ENCODE measurements at regions not wholly inside any gene's neighbourhood (a gene's known extent, or its start where the extent isn't known, plus 50 kb on each side); places are given as distances from the start of the nearest gene placed in this dataset.

- no peak overlapping the region for H3K4me3 Mint-ChIP-seq (ENCODE audit: low read depth)
- TF ChIP-seq, protein P1, sequence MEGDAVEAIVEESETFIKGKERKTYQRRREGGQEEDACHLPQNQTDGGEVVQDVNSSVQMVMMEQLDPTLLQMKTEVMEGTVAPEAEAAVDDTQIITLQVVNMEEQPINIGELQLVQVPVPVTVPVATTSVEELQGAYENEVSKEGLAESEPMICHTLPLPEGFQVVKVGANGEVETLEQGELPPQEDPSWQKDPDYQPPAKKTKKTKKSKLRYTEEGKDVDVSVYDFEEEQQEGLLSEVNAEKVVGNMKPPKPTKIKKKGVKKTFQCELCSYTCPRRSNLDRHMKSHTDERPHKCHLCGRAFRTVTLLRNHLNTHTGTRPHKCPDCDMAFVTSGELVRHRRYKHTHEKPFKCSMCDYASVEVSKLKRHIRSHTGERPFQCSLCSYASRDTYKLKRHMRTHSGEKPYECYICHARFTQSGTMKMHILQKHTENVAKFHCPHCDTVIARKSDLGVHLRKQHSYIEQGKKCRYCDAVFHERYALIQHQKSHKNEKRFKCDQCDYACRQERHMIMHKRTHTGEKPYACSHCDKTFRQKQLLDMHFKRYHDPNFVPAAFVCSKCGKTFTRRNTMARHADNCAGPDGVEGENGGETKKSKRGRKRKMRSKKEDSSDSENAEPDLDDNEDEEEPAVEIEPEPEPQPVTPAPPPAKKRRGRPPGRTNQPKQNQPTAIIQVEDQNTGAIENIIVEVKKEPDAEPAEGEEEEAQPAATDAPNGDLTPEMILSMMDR (IDR thresholded peaks at IDR 0.05; ENCODE audit: unreplicated experiment), result no peak
- no peak for DNase-seq (ENCODE audit: low spot score, unreplicated experiment)
Observed at GRCh38 chr2:9738535-9739496, 104.5 kb upstream of the TAF1B start.

DNA sequence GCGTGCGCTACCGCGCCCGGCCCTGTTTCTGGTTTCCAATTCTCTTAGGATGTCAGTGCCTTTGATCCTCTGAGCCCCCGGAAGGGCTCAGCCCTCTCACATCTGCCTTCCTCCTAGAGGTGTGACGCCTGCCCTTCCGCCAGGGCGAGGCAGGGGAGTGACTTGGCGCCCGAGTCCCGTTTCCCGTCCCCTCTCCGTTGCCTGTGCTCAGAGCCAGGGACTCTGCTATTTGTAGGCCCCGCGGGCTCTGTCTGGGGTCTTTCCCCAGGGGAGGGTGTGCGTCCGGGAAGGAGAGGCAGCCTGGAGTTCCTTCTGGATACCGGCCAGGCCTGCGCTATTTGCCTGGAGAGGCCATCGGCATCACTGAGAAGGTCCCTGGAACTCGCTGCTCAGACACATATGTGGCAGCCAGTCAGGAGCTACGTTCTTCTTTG is 103.7 kb upstream of the TAF1B start:
- no peaks in the 10 kb centered on the region for H3K27me3 Mint-ChIP-seq
- peaks cover 6% of the 10 kb centered on the region for H3K9me3 Mint-ChIP-seq (ENCODE audit: low read depth)
- TF ChIP-seq, protein P1 (IDR thresholded peaks at IDR 0.05; ENCODE audit: unreplicated experiment), result no peak
- no peak for DNase-seq (ENCODE audit: low spot score, unreplicated experiment)
- H3K4me1 Mint-ChIP-seq (ENCODE audit: low read depth), result no peaks in the 10 kb centered on the region
- H3K4me3 Mint-ChIP-seq (ENCODE audit: low read depth), result no peak overlapping the region
- H3K27ac Mint-ChIP-seq, result no peak overlapping the region
- H3K36me3 Mint-ChIP-seq (ENCODE audit: insufficient read depth), result no peaks in the 10 kb centered on the region

More at GRCh38 chr2:9738535-9739496, 104.5 kb upstream of the TAF1B start:
- H3K27ac Mint-ChIP-seq, result peak overlapping the region; percentile 50
- H3K9me3 Mint-ChIP-seq (ENCODE audit: low read depth), result peaks cover 10% of the 10 kb centered on the region
- H3K27me3 Mint-ChIP-seq, result no peaks in the 10 kb centered on the region
- H3K4me1 Mint-ChIP-seq (ENCODE audit: low read depth), result no peaks in the 10 kb centered on the region
- no peaks in the 10 kb centered on the region for H3K36me3 Mint-ChIP-seq (ENCODE audit: insufficient read depth)

DNA sequence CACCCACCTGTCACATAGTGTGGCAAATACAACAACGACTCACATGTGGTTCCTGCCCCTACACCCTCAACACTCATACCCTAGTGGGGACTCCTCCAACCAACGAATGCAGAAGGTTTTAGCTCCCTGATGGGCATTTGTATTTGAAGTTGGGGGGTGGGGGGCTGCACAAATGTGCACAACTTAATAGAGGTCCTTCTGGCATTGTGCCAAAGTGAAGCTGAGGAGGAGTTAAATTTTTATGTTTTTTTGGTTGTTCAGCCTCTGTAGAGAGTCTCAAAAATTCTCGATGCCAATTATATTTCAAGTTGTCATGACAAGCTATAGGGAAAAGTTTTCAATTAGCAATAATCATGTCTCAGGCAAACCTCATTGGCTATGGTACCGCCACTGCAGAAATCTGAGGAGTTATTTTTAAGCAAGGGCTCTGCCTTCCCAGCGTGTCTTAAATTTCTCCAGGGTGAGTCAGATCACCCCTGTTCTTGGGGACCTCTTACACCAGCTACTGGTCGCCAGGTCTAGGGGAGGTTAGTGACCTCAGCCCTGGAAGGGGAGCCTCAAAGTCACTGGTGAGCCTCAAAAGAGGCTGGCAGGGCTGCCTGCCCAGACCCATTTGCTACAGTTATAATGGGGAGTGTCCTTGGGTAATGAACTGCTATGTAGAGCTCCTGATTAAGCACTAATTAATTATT is 102.7 kb upstream of the TAF1B start:
- H3K4me3 Mint-ChIP-seq (ENCODE audit: low read depth), result no peak overlapping the region
- TF ChIP-seq, protein P1 (IDR thresholded peaks at IDR 0.05; ENCODE audit: unreplicated experiment), result no peak
- H3K27ac Mint-ChIP-seq, result no peak overlapping the region
- no peaks in the 10 kb centered on the region for H3K27me3 Mint-ChIP-seq
- no peak for DNase-seq (ENCODE audit: low spot score, unreplicated experiment)
- H3K36me3 Mint-ChIP-seq (ENCODE audit: insufficient read depth), result no peaks in the 10 kb centered on the region
- no peaks in the 10 kb centered on the region for H3K9me3 Mint-ChIP-seq (ENCODE audit: low read depth)
- H3K4me1 Mint-ChIP-seq (ENCODE audit: low read depth), result peaks cover 9% of the 10 kb centered on the region

DNA sequence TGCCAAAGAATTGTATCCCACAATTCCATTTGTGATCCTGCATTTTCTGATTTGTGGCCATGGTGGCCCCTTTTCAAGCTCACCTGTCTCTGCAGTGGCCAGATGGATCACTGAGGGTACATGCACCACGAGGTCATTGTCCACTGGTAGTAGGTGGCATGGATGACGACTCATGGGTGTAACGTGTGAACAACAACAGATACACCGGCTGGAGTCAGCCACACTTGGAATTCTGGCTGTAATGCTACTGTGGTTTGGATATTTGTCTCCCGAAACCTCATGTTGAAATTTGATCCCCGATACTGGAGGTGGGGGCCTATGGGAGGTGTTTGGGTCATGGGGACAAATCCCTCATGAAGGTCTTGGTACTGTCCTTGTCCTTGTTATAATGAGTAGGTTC is 102.2 kb upstream of the TAF1B start:
- no peak overlapping the region for H3K4me3 Mint-ChIP-seq (ENCODE audit: low read depth)

DNA sequence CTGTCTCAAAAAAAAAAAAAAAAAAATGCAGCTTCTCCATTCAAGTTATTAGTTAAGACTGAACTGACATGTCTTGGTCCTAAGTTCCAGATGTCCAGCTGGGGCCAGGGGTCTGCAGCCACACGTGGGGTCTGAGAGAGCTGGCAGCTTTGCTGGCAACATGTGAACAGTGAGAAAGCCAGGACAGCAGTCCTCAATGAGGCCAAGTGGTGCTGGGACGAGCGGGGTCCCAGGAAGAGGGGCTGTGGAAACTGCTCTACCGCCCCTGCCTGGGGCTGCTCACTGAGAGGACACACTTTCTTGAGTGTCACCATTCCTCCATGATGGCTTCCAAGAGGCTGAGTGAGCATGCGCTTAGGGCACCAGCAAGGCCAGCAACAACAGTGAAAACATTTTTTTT is 100.7 kb upstream of the TAF1B start:
- H3K4me1 Mint-ChIP-seq (ENCODE audit: low read depth), result peaks cover 10% of the 10 kb centered on the region
- no peaks in the 10 kb centered on the region for H3K36me3 Mint-ChIP-seq (ENCODE audit: insufficient read depth)
- H3K27me3 Mint-ChIP-seq, result no peaks in the 10 kb centered on the region

More for the DNA sequence above, 102.2 kb upstream of the TAF1B start:
- Mint-ChIP-seq H3K4me1 (ENCODE audit: low read depth) (peaks cover 10% of the 10 kb centered on the region), H3K9me3 (ENCODE audit: low read depth) (no peaks in the 10 kb centered on the region), H3K36me3 (ENCODE audit: insufficient read depth) (no peaks in the 10 kb centered on the region), H3K27ac (no peak overlapping the region), H3K27me3 (no peaks in the 10 kb centered on the region)
- DNase-seq (ENCODE audit: low spot score, unreplicated experiment), result no peak
- TF ChIP-seq, protein P1 (IDR thresholded peaks at IDR 0.05; ENCODE audit: unreplicated experiment), result no peak

More for the DNA sequence above, 100.7 kb upstream of the TAF1B start:
- no peak for DNase-seq (ENCODE audit: low spot score, unreplicated experiment)
- Mint-ChIP-seq H3K4me3 (ENCODE audit: low read depth) (no peak overlapping the region), H3K27ac (no peak overlapping the region), H3K9me3 (ENCODE audit: low read depth) (no peaks in the 10 kb centered on the region)
- TF ChIP-seq, protein P1 (IDR thresholded peaks at IDR 0.05; ENCODE audit: unreplicated experiment), result no peak

All from progenitor cell of endocrine pancreas (in vitro differentiated cells).